Sigmoid colon (tissue), 4 donors: ENCODE measurements at regions not wholly inside any gene's neighbourhood (a gene's known extent, or its start where the extent isn't known, plus 50 kb on each side); places are given as distances from the start of the nearest gene placed in this dataset.

ENCODE experiments used
- CTCF ChIP-seq, 4 experiments: fragments of 450-650 bp in 3 of 4; fragments of 200-600 bp in 1 of 4; IDR thresholded peaks; one replicate each; pipeline ENCODE4 v1.5.1; 2016 to 2019; ENCODE audit warnings: antibody characterized with exemption in 4 of 4, mild to moderate bottlenecking in 3 of 4, moderate library complexity in 2 of 4
- EP300 ChIP-seq, 4 donors: sonication (generic); formaldehyde crosslinking; IDR thresholded peaks; one replicate each; pipeline ENCODE4 v1.6.1; 2017; ENCODE audit warnings: antibody characterized with exemption in 4 of 4
- POLR2AphosphoS5 ChIP-seq, 4 donors: sonication (generic); formaldehyde crosslinking; IDR thresholded peaks; one replicate each; pipeline ENCODE4 v1.6.1; 2017; ENCODE audit warnings: antibody characterized with exemption in 4 of 4

DNA sequence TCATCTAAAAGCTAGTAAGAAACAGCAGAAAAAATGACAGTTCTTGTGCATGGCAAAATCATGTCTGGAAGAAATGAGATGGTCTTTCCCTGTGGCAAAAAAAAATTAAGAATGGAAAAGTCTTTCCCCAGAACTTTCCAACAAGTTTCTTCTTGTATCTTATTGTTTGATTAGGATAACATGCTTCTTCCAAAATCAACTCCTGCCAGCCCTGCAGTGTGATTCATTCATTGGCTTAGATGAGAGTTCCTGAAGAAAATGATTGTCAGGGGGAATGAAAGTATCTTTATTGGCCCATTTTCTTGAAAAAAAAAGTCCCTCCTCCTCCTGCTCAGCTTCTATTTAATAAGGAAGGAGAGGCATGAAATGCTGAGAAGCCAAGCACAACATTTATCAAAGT lies 407.7 kb downstream of the ARAP2 start:
- TF ChIP-seq CTCF (IDR thresholded peaks at IDR 0.05) (no peak), POLR2AphosphoS5 (IDR thresholded peaks at IDR 0.05) (no peak), EP300 (IDR thresholded peaks at IDR 0.05) (no peak)
